Lung (tissue), 11 donors: ENCODE measurements at regions not wholly inside any gene's neighbourhood (a gene's known extent, or its start where the extent isn't known, plus 50 kb on each side); places are given as distances from the start of the nearest gene placed in this dataset.

Experiments
- ATAC-seq: fragments of 200-7000 bp; cut with Tn5 transposase; one replicate; pipeline ENCODE4 v1.9.1; 2020; ENCODE audit warnings: moderate number of reproducible peaks; ENCODE audit not compliant: insufficient read depth, low FRiP score
- DNase-seq, 3 donors: peaks; one replicate each; pipeline ENCODE4 v3.0.0-alpha.2; 2013 to 2017
- H3K27ac ChIP-seq, 2 donors: one replicate each; pipeline ENCODE4 v1.5.1; 2013; ENCODE audit warnings: mild to moderate bottlenecking in 2 of 2, moderate library complexity in 2 of 2, control low read depth in 1 of 2, inconsistent platforms in 1 of 2, low read depth in 1 of 2, low read length in 1 of 2
- H3K27me3 ChIP-seq, 3 donors: one replicate each; pipeline ENCODE4 v1.5.1; 2013; ENCODE audit warnings: low read length in 2 of 3; ENCODE audit not compliant: control insufficient read depth in 3 of 3, insufficient read depth in 3 of 3
- H3K36me3 ChIP-seq, 4 donors: one replicate each; pipeline ENCODE4 v1.5.1; 2013; ENCODE audit warnings: low read length in 4 of 4, mild to moderate bottlenecking in 1 of 4, moderate library complexity in 1 of 4; ENCODE audit not compliant: control insufficient read depth in 4 of 4, insufficient read depth in 4 of 4
- H3K4me1 ChIP-seq, 5 donors: one replicate each; pipeline ENCODE4 v1.5.1; 2013; ENCODE audit warnings: low read length in 5 of 5, mild to moderate bottlenecking in 2 of 5, moderate library complexity in 1 of 5; ENCODE audit not compliant: control insufficient read depth in 5 of 5, insufficient read depth in 5 of 5
- H3K4me3 ChIP-seq: one replicate; pipeline ENCODE4 v1.5.1; 2013; ENCODE audit warnings: mild to moderate bottlenecking, control low read depth, moderate library complexity
- H3K9ac ChIP-seq, 2 donors: one replicate each; pipeline ENCODE4 v1.5.1; 2013; ENCODE audit warnings: low read length in 2 of 2, control low read depth in 1 of 2; ENCODE audit not compliant: insufficient read depth in 1 of 2
- H3K9me3 ChIP-seq, 4 donors: one replicate each; pipeline ENCODE4 v1.5.1; 2013; ENCODE audit warnings: low read length in 3 of 4, mild to moderate bottlenecking in 1 of 4, moderate library complexity in 1 of 4; ENCODE audit not compliant: control insufficient read depth in 4 of 4, insufficient read depth in 3 of 4
- CTCF ChIP-seq: IDR thresholded peaks from 2 replicates; pipeline ENCODE4 v1.5.1; 2012; ENCODE audit warnings: mild to moderate bottlenecking; ENCODE audit errors: control extremely low read depth, extremely low read depth
- whole genome bisulfite sequencing, 2 donors: extraction: QIAGEN DNeasy Blood & Tissue Kit; methylation state at CpG; one replicate each; pipeline ENCODE4 v1.1.7; 2013; 5-methylcytosine and 5-hydroxymethylcytosine counted together
- donor health status: control.
- donor health status: control.
- donor health status: Bipolar disorder and iron deficiency.
- donor health status: healthy.
- donor health status: DM: yes; HTN: yes; CAD: no.

GRCh38 chr3:5301651-5302297, 114.3 kb downstream of the EDEM1 start:
- H3K9me3 ChIP-seq = no peaks in the 10 kb centered on the region
- WGBS, 2 donors = 62 to 72% methylated on average over 7 of the region's 7 CpGs
- DNase-seq (no peak), ATAC-seq (no peak)
- peaks cover 0 to 3% (median 0%) of the 10 kb centered on the region in 3 donors for H3K27me3 ChIP-seq
- no peak overlapping the region for H3K9ac ChIP-seq
- no peaks in the 10 kb centered on the region for H3K36me3 ChIP-seq
- no peak for TF ChIP-seq CTCF
- H3K4me3 ChIP-seq = no peak overlapping the region
- H3K4me1 ChIP-seq = peaks cover 0 to 2% (median 0%) of the 10 kb centered on the region in 5 donors
- H3K27ac ChIP-seq = no peak overlapping the region

DNA sequence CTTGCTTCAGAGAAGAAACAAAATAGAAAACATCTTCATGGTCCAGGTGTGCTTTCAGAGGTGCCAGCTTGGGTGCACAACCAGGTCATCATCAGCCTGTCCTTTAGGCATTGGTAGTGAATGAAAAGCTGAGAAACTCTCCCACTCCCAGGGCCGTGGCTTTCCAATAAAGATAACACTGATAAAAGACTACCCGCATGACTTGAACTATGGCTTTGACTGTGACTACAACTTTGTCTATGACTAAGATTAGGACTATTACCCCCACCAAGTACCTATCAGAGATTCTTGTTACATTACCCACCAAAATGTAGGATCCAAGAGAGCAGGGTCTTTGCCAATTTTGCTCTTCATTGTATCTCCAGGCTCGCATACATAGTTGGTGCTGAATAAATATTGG, 115.2 kb downstream of the EDEM1 start:
- Histone ChIP-seq H3K9me3 (no peaks in the 10 kb centered on the region), H3K27ac (no peak overlapping the region), H3K4me1 (peaks cover 0 to 2% (median 0%) of the 10 kb centered on the region in 5 donors), H3K27me3 (peaks cover 0 to 3% (median 0%) of the 10 kb centered on the region in 3 donors), H3K9ac (no peak overlapping the region), H3K4me3 (no peak overlapping the region), H3K36me3 (no peaks in the 10 kb centered on the region)
- no peak for TF ChIP-seq CTCF
- DNase-seq (no peak), ATAC-seq (no peak)
- WGBS, 2 donors = 80 to 94% methylated on average over 3 of the region's 3 CpGs

- WGBS, 2 donors = 69 to 75% methylated on average over 1 of the region's 1 CpG
- no peak for DNase-seq
- no peaks in the 10 kb centered on the region for H3K9me3 ChIP-seq
- ATAC-seq = no peak
- no peak overlapping the region for H3K9ac ChIP-seq
- peaks cover 0 to 3% (median 0%) of the 10 kb centered on the region in 3 donors for H3K27me3 ChIP-seq
- TF ChIP-seq CTCF = no peak
- H3K36me3 ChIP-seq = no peaks in the 10 kb centered on the region
- H3K4me1 ChIP-seq = peaks cover 0 to 2% (median 0%) of the 10 kb centered on the region in 5 donors
- H3K27ac ChIP-seq = no peak overlapping the region
- H3K4me3 ChIP-seq = no peak overlapping the region
Observed at GRCh38 chr3:5304188-5304587, 116.7 kb downstream of the EDEM1 start.
